Smooth muscle cell (in vitro differentiated cells): ENCODE measurements at regions not wholly inside any gene's neighbourhood (a gene's known extent, or its start where the extent isn't known, plus 50 kb on each side); places are given as distances from the start of the nearest gene placed in this dataset.

Experiments used
- DNase-seq: peaks from one replicate; lab custom pipeline; 2025; ENCODE audit not compliant: unreplicated experiment; lab: John Stamatoyannopoulos, UW
- H2AFZ ChIP-seq: fragments of 200-600 bp; sonication (generic); 2 replicates; pipeline ENCODE4 v1.6.0; 2016; ENCODE audit warnings: antibody characterized with exemption, low read depth, mild to moderate bottlenecking
- H3F3A ChIP-seq: fragments of 200-600 bp; sonication (generic); 2 replicates; pipeline ENCODE4 v1.6.0; 2017; ENCODE audit warnings: antibody characterized with exemption, low read depth
- H3K27ac ChIP-seq: fragments of 200-600 bp; sonication (generic); 2 replicates; pipeline ENCODE4 v1.5.1; 2016; ENCODE audit warnings: low read depth, mild to moderate bottlenecking
- H3K27me3 ChIP-seq: fragments of 200-600 bp; sonication (generic); 2 replicates; pipeline ENCODE4 v1.6.1; 2016; ENCODE audit warnings: low read depth, mild to moderate bottlenecking
- H3K36me3 ChIP-seq: fragments of 200-600 bp; sonication (generic); 2 replicates; pipeline ENCODE4 v1.5.1; 2016; ENCODE audit warnings: low read depth
- H3K4me1 ChIP-seq: fragments of 200-600 bp; sonication (generic); 2 replicates; pipeline ENCODE4 v1.5.1; 2016; ENCODE audit warnings: low read depth
- H3K4me2 ChIP-seq: fragments of 200-600 bp; sonication (generic); 2 replicates; pipeline ENCODE4 v1.6.0; 2016; ENCODE audit warnings: mild to moderate bottlenecking
- H3K4me3 ChIP-seq: fragments of 200-600 bp; sonication (generic); 2 replicates; pipeline ENCODE4 v1.5.1; 2016; ENCODE audit warnings: mild to moderate bottlenecking
- H3K79me2 ChIP-seq: fragments of 200-600 bp; sonication (generic); 2 replicates; pipeline ENCODE4 v1.6.0; 2016; ENCODE audit warnings: low read depth, mild to moderate bottlenecking
- H3K9ac ChIP-seq: fragments of 200-600 bp; sonication (generic); 2 replicates; pipeline ENCODE4 v1.6.0; 2016; ENCODE audit warnings: low read depth
- H3K9me3 ChIP-seq: fragments of 200-600 bp; sonication (generic); replicated peaks from 2 replicates; pipeline ENCODE4 v1.5.1; 2016; ENCODE audit warnings: low read depth
- H4K20me1 ChIP-seq: fragments of 200-600 bp; sonication (generic); 2 replicates; pipeline ENCODE4 v1.6.0; 2016; ENCODE audit warnings: low read depth
- WGBS: methylation state at CpG from one replicate; pipeline ENCODE4 v1.1.7; 2016; ENCODE audit warnings: low lambda C conversion rate; 5-methylcytosine and 5-hydroxymethylcytosine counted together
- TF ChIP-seq, protein P1 (sequence below): fragments of 200-600 bp; sonication (generic); IDR thresholded peaks from 2 replicates; pipeline ENCODE4 v1.5.1; 2017; ENCODE audit warnings: borderline replicate concordance, mild to moderate bottlenecking, antibody characterized with exemption; ENCODE audit not compliant: insufficient read depth, poor library complexity, severe bottlenecking

DNA sequence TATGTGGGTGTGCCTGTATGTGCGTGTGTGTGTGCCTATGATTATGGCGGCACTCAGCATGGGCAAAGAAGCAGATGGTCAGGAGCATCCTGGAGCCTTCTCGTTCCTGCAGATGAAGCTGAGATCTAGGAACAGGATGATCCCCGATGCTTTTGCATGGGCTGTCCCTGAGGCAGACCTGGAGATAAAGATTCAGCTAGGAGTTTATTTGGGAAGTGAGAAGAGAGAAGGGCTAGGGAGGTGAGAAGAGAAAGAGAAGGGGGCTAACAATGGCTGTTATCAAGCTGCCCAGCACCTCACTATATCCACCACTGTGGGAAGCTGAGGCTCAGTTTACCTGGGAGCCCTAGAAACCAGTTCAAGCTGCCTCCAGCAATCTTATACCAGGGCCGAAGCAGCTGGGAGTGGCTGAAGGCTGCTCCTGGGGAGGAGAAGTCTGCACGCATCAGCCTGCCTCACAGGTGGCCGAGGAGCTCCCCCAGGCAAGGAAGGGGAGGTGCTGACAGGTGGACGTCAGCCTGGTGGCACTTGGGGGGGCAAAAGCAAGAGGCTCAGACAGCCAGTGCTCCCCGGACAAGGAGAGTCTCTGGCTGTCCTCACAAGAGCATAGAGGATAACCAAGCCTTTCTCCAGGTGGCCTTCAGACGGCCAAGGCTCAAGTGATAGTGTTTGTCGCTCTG lies 94.0 kb upstream of the IQSEC1 start:
- no peak for DNase-seq

DNA sequence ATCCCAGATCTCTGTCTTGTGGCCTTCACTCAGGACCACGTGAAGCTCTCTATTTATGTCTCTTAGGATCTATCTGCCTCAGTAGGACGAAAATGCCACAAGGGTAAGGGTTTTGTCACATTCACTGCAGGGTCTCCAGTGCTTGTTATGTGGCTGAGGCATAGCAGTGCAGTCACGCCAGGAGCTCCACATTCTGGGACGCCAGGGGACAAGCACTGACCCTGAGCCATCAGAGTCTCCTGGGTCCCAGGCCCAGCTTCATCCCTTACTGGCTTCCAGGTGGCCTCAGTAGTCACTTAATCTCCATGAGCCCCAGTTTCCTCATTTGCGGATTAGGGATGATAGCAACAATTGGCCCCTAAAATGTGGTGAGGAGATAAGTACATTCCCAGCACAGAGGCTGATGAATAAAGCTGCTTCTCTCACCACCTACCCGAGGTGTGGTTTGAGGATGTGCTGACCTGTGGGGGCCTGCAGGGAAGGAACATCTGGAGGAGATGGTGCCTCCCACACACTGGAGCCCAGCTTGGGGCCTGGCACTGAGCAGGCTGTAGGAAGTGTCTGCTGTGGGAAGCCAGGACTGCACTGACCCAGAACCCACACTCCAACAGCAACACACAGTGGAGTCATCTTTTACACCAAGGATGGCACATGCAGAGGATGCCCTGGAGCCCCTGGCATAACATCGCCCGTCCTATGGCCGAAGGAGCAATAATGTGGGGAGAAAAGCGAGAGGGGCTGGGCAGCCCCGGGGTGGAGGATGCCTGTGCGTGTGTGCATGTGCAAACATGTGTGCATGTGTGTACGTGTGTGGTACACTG lies 93.2 kb upstream of the IQSEC1 start:
- DNase-seq = no peak
- H3K4me1 ChIP-seq = no peaks in the 10 kb centered on the region
- no peaks in the 10 kb centered on the region for H3F3A ChIP-seq
- no peak overlapping the region for H3K4me3 ChIP-seq
- no peak overlapping the region for H2AFZ ChIP-seq
- no peaks in the 10 kb centered on the region for H4K20me1 ChIP-seq
- H3K4me2 ChIP-seq = no peak overlapping the region
- H3K36me3 ChIP-seq = no peaks in the 10 kb centered on the region
- no peak overlapping the region for H3K27ac ChIP-seq
- H3K79me2 ChIP-seq = no peaks in the 10 kb centered on the region
- no peaks in the 10 kb centered on the region for H3K27me3 ChIP-seq
- 90% methylated on average over 13 of the region's 13 CpGs for WGBS
- TF ChIP-seq, protein P1, sequence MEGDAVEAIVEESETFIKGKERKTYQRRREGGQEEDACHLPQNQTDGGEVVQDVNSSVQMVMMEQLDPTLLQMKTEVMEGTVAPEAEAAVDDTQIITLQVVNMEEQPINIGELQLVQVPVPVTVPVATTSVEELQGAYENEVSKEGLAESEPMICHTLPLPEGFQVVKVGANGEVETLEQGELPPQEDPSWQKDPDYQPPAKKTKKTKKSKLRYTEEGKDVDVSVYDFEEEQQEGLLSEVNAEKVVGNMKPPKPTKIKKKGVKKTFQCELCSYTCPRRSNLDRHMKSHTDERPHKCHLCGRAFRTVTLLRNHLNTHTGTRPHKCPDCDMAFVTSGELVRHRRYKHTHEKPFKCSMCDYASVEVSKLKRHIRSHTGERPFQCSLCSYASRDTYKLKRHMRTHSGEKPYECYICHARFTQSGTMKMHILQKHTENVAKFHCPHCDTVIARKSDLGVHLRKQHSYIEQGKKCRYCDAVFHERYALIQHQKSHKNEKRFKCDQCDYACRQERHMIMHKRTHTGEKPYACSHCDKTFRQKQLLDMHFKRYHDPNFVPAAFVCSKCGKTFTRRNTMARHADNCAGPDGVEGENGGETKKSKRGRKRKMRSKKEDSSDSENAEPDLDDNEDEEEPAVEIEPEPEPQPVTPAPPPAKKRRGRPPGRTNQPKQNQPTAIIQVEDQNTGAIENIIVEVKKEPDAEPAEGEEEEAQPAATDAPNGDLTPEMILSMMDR = no peak
- no peaks in the 10 kb centered on the region for H3K9me3 ChIP-seq
- no peak overlapping the region for H3K9ac ChIP-seq

More for the DNA sequence above, 94.0 kb upstream of the IQSEC1 start:
- no peak overlapping the region for H2AFZ ChIP-seq
- no peaks in the 10 kb centered on the region for H4K20me1 ChIP-seq
- H3K27ac ChIP-seq = no peak overlapping the region
- no peaks in the 10 kb centered on the region for H3F3A ChIP-seq
- no peak overlapping the region for H3K9ac ChIP-seq
- no peaks in the 10 kb centered on the region for H3K9me3 ChIP-seq
- H3K36me3 ChIP-seq = no peaks in the 10 kb centered on the region
- 90% methylated on average over 11 of the region's 11 CpGs for WGBS
- TF ChIP-seq, protein P1 = no peak
- no peaks in the 10 kb centered on the region for H3K79me2 ChIP-seq
- H3K27me3 ChIP-seq = no peaks in the 10 kb centered on the region
- no peaks in the 10 kb centered on the region for H3K4me1 ChIP-seq
- H3K4me2 ChIP-seq = no peak overlapping the region
- no peak overlapping the region for H3K4me3 ChIP-seq

DNA sequence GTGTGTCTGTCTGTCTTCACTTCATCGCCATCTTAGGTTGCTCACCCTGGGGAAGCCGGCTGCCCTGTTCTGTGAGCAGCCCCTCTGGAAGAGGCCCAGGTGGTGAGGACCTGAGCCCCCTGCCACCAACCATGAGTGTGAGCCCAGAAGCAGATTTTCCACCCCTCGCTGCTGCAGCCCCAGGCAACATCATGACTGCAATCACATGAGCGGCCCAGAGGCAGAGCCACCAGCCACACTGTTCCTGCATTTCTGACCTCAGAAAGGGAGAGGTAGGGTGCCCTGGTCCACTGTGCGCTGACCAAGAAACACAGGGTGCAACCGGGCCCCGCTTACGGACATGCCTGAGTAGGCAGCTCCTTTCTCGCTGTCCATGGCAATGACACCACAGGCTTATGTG lies 92.3 kb upstream of the IQSEC1 start:
- WGBS = 96% methylated on average over 9 of the region's 9 CpGs
- H3K4me3 ChIP-seq = no peak overlapping the region
- H3K4me2 ChIP-seq = no peak overlapping the region
- no peaks in the 10 kb centered on the region for H3K27me3 ChIP-seq
- no peaks in the 10 kb centered on the region for H3F3A ChIP-seq
- TF ChIP-seq, protein P1 = no peak
- no peaks in the 10 kb centered on the region for H4K20me1 ChIP-seq
- no peak overlapping the region for H2AFZ ChIP-seq
- no peaks in the 10 kb centered on the region for H3K36me3 ChIP-seq
- H3K9ac ChIP-seq = no peak overlapping the region
- no peaks in the 10 kb centered on the region for H3K9me3 ChIP-seq
- no peaks in the 10 kb centered on the region for H3K4me1 ChIP-seq
- no peaks in the 10 kb centered on the region for H3K79me2 ChIP-seq
- DNase-seq = no peak
- no peak overlapping the region for H3K27ac ChIP-seq
